GM23338 (cell line): ENCODE measurements at regions not wholly inside any gene's neighbourhood (a gene's known extent, or its start where the extent isn't known, plus 50 kb on each side); places are given as distances from the start of the nearest gene placed in this dataset.

Source experiments
- CREB1 ChIP-seq: fragments of 250-450 bp; sonication (Bioruptor Pico); IDR thresholded peaks from 2 replicates; pipeline ENCODE4 v1.5.0; 2020; ENCODE audit warnings: low read depth, mild to moderate bottlenecking, moderate library complexity
- ETS1 ChIP-seq: IDR thresholded peaks from 2 replicates; pipeline ENCODE4 v1.6.1; 2016; ENCODE audit warnings: antibody characterized with exemption
- EZH2 ChIP-seq: fragments of 200-600 bp; sonication (generic); IDR thresholded peaks from one replicate; pipeline ENCODE4 v1.8.0; 2017; ENCODE audit warnings: antibody characterized with exemption, mild to moderate bottlenecking, low read depth; ENCODE audit not compliant: unreplicated experiment
- EZH2phosphoT487 ChIP-seq: fragments of 200-600 bp; sonication (generic); IDR thresholded peaks from one replicate; pipeline ENCODE4 v1.8.1; 2018; ENCODE audit warnings: antibody characterized with exemption; ENCODE audit not compliant: unreplicated experiment
- JUNB ChIP-seq: IDR thresholded peaks from one replicate; pipeline ENCODE4 v1.6.1; 2016; ENCODE audit warnings: antibody characterized with exemption; ENCODE audit not compliant: unreplicated experiment
- POLR2AphosphoS5 ChIP-seq: IDR thresholded peaks from 2 replicates; pipeline ENCODE4 v1.6.1; 2016; ENCODE audit warnings: antibody characterized with exemption, low read depth
- REST ChIP-seq: IDR thresholded peaks from one replicate; pipeline ENCODE4 v1.6.1; 2018; ENCODE audit warnings: antibody characterized with exemption; ENCODE audit not compliant: unreplicated experiment
- ZNF114 ChIP-seq: fragments of 250-450 bp; sonication (Bioruptor Pico); IDR thresholded peaks from 2 replicates; pipeline ENCODE4 v1.5.0; 2020; ENCODE audit warnings: mild to moderate bottlenecking, moderate library complexity
- TF ChIP-seq, protein P1 (sequence below), 2 experiments: fragments of 200-600 bp in 1 of 2; sonication (generic) in 1 of 2; conservative IDR thresholded peaks; 2 replicates each; pipeline versions ENCODE4 v1.5.1 to v1.6.1; 2016 to 2017; ENCODE audit warnings: antibody characterized with exemption in 2 of 2, low read depth in 2 of 2, mild to moderate bottlenecking in 2 of 2, moderate library complexity in 1 of 2

GRCh38 chr4:130738233-130738632 lies 1642.3 kb downstream of the C4orf33 start:
- TF ChIP-seq, protein P1, sequence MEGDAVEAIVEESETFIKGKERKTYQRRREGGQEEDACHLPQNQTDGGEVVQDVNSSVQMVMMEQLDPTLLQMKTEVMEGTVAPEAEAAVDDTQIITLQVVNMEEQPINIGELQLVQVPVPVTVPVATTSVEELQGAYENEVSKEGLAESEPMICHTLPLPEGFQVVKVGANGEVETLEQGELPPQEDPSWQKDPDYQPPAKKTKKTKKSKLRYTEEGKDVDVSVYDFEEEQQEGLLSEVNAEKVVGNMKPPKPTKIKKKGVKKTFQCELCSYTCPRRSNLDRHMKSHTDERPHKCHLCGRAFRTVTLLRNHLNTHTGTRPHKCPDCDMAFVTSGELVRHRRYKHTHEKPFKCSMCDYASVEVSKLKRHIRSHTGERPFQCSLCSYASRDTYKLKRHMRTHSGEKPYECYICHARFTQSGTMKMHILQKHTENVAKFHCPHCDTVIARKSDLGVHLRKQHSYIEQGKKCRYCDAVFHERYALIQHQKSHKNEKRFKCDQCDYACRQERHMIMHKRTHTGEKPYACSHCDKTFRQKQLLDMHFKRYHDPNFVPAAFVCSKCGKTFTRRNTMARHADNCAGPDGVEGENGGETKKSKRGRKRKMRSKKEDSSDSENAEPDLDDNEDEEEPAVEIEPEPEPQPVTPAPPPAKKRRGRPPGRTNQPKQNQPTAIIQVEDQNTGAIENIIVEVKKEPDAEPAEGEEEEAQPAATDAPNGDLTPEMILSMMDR (conservative IDR thresholded peaks at IDR 0.05; ENCODE audit: low read depth in 2 of 2), result no peak
- no peak for TF ChIP-seq EZH2
- TF ChIP-seq REST, result no peak
- no peak for TF ChIP-seq POLR2AphosphoS5
- TF ChIP-seq JUNB, result no peak
- no peak for TF ChIP-seq ETS1
- no peak for TF ChIP-seq EZH2phosphoT487
- no peak for TF ChIP-seq CREB1
- no peak for TF ChIP-seq ZNF114 (CRISPR knock-in tag)
